NCI-H146 treated with DMSO at 0.1 percent for 48 hours (cell line): ENCODE measurements at regions not wholly inside any gene's neighbourhood (a gene's known extent, or its start where the extent isn't known, plus 50 kb on each side); places are given as distances from the start of the nearest gene placed in this dataset.

Source experiments
- DNase-seq: peaks from one replicate; lab custom pipeline; 2025; ENCODE audit not compliant: unreplicated experiment; lab: John Stamatoyannopoulos, UW

DNA sequence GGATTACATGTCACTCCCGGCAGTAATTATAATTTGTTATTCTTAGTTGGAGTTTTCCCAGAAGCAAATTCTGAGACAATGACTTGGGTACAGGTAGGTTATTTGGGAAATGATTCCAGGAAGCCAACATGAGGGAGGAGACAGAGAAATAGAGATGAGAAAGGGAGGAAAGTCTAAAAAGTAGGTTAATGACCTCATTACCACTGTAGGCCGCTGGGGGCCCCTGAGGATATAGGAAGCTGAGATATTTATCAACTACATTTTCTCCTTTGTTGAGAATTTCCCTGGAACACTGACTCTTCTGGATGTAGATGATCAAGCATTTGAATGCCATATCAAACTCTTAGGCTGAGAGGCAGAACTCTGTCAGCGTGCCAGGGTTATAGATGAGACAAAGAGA is 284.3 kb downstream of the ICOS start:
- no peak for DNase-seq

DNA sequence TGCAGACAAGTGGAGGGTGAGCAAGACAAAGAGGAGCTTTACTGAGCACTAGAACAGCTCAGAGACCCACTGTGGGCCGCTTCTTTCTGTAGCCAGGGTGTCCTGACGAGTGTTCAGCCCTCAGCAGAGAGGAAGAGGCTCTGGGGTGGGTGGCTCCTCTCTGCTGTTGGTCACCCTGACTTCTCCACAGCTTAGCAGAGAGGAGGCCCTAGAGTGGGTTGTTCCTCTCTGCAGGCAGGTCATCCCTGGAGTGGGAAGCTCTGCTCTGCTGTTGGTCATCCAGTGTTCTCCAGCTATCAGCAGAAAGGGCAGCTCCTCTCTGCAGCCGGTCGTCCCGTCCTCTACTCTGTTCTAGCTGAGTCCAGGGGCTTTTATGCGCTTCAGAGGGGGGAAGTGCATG is 286.5 kb downstream of the ICOS start:
- no peak for DNase-seq

DNA sequence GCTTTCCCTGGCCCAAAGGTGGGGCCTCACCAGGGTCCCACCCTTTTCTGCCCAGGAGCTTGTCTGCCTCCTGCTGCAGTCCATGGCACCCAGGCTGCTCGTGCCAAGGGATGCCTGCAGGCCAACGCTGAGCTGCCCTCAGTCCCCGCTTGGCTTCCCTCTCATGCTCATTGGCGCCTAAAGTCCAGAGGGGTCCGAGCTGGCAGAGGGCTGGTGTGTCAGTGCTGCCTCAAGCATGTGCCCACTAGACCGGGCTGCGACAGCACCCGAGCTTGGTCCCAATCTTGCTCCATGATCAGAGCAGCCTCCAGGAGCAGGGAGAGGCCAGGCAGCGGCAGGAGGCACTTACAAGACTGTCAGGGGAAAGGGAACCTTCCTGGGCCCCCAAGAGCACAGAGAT is 287.0 kb downstream of the ICOS start:
- no peak for DNase-seq

DNA sequence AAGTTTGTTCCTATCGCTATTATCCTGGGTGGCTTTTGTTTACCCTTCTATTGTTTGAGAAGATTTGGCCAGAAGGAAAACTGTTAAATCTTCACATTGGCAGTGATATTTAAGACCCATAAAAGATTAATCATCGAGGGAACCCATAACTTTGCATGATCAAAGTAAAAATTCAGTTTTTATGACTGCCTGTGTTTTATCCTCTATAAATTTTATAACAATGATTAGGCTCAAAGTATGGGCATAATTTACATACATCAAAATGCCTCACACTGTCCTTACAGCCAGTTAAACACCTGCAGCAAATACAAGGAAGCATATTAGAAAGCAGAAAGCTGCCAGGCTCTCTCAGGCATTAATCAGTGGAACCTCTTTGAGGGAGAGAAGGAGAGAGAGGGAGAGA is 289.1 kb downstream of the ICOS start:
- DNase-seq, result no peak

DNA sequence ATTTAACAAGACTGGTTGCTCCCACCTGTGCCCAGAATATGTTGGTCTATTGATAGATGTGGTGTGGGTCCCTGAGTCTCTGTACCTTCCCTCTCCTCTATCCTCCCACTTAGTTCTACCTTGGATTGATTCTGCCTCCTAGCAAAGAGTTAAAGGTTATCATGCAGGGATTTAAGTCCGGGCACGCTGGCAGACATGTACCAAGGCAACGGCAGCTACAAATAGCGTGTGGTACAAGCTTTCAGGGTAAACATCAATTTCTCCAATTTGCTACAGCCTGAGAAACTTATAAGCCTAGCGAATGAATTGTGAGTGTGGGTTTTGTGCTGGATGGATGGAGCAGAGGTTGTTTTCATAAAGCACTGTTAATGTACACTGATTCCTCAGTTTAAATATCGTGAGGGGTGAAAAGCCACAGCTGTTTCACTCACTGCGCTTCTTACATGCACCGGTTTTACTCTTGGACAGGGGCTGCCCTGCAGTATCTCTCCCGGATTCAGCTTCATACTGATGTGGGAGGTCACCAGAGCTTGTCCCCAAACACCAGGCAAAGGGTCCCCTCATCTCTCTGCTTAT is 289.8 kb downstream of the ICOS start:
- DNase-seq, result no peak

DNA sequence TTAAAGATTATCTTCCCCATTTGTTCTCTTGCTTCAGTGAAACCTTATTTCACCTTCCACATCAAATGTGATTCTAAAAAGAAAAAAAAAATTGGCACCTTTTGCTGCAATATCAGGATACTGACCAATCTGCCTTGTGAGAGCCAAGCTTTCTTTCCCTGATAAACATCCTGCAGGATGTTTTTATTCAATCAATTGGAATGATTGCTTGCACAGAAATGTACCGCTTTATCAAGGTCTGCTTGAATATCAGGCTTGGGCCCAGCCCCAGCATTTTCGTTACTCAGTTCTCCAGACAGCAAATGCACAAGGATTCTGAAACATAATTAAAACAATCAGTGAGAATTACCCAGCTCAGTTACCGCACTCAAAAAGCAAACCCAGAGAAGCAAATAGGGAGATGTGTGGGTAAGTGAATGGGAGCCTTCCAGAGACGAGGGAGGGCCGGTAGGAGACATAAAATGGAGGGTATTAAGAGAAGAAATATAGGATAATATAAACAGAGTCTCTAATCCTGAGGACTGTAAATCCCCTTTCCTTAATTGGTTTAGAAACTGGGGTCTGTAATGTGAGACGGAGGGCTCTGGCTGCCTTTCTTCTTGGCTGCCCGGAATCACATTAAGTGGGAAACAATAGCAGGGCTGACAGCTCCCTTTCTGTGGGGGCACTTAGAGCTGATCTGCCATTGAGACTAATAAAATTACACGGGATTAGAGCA is 291.8 kb downstream of the ICOS start:
- DNase-seq, result peak; percentile 41

DNA sequence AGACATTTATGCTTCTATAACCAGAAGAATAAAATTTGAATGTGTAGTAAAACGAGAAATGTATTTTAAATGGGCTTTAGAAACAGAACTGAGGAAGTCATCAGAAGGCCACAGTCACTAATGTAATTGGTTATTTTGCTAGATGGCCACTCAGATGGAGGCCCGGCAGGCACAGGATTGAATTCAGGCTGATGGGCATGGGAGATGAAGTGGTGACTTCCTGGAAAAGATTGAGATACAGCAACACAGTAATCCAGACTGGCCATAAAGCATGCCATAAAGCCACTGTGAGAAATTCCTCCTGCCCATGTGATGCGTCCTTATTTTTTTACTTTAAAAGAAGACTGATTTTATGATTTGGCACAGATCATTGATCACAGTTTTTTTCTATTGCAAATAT is 297.7 kb downstream of the ICOS start:
- DNase-seq, result no peak

DNA sequence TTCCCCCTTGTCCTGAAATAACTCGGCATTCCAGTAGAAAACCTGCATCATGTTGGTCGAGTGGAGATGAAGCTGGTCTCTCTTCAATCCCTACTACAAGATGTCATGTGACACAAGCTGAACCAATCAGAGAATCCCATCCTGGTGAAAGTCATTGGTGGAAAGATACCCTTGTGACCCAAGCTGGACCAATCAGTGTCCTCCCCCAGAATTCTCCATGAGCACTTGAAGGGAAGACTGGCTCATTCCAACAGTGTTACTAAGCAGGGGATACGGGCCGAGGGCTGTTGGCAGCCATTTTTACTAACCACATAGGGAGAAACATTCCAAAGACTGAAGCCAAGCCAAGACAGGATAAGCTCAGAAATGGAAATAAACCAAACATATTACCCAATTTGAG is 298.3 kb downstream of the ICOS start:
- DNase-seq, result no peak

DNA sequence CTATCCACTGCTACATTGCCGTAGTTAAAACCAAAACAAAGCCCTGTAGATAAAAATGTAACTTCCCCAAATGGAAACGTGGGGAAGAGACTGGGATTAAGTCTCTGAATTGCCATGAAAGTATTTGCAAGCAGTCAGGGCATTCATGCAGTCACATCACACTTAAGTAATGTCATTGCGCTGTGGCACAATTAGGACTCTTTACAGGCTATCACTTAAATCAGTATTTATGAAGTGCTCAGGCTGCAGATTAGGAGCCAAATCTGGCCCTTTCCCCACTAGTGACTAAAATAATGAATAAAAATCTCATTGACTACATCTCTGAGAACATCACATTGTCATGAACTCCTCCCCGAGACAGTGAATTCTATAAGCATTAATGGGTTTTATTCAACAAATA is 300.9 kb downstream of the ICOS start:
- no peak for DNase-seq

DNA sequence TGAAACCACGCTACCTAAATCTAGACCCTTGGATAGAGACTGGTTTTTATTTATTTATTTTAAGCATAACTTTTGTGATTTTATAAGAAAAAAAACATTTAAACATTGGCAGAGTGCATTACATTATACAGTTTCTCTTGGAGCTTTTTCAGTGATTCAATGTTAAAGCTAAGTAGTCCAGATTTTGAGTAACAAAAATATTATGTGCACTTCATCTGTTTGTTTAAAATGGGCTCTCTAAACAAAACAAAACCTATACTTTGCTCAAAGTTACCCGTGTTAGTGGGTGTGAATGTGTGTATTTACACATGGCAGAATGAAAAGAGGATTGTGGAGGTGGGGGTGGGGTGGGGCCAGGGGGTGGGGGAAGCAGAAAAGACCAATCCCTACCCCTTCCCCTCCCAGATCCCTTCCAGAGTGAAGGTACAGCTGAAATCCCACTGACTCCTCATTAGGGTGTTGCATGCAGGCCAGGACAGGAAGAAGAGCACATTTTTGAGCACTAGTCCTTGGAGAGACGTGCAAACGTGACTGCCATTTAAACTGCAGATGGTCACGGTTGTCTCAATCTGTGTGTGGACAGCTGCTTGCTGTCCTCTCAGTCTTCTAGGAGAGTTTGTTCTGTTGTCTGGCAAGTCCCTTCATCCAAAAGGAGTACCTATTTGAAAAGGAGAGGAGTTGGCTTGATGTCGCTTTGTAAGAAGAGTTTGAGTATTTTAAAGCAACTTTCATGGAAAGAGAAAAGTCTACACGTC is 303.0 kb downstream of the ICOS start:
- DNase-seq, result no peak

DNA sequence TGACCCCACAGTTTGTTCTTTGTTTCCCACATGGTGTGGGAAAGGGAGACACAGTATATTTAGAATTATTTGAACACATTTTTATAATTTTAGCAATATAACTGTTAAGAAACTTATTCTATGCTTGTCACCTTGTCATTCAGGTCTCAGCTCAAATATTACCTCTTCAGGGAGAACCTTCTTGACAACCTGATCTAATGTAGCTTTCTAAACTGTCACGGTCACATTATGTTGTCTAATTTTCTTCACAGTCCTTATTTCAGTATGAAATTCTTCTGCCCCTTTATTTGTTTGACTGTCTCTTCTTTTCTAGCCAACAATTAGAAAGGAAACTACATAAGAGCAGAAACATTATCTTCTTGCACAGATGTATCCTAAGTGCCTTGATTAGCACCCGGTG is 304.3 kb upstream of the PARD3B start:
- no peak for DNase-seq

DNA sequence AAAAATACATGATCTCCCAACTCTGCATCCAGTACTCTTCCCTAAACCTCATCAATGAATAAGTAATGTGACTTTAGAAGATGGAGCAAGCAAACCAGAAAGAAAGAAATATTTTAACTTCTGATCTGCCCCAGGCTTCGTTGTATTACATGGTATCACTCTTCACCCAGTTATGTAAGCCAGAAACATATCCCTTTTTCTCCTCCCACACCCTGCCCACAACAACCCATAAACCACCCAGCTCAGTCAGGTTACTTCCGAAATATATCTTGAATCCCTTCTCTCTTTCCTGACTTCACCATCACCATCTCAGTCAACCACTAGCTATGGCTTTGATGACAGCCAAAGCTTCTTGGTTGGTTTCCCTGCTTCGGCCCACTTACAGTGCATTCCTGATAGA is 295.8 kb upstream of the PARD3B start:
- DNase-seq, result no peak

DNA sequence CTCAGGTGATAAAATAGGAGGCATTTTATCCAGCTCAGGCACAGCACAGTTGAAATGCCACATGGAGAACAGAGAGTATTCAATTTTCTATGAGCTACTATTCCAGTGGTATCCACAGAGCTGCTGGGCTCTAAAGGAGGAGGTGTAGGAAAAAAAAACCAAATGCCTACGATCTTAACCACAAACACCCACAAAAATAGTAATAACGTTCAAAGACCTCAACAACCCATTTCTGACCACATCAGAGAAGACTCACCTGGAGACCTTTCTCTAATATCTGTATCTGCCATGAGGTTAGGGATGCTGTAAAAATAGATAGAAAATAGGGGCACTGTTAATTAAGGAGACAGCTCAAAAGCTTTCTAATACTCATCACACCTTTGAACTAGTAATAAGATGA is 294.6 kb upstream of the PARD3B start:
- no peak for DNase-seq

DNA sequence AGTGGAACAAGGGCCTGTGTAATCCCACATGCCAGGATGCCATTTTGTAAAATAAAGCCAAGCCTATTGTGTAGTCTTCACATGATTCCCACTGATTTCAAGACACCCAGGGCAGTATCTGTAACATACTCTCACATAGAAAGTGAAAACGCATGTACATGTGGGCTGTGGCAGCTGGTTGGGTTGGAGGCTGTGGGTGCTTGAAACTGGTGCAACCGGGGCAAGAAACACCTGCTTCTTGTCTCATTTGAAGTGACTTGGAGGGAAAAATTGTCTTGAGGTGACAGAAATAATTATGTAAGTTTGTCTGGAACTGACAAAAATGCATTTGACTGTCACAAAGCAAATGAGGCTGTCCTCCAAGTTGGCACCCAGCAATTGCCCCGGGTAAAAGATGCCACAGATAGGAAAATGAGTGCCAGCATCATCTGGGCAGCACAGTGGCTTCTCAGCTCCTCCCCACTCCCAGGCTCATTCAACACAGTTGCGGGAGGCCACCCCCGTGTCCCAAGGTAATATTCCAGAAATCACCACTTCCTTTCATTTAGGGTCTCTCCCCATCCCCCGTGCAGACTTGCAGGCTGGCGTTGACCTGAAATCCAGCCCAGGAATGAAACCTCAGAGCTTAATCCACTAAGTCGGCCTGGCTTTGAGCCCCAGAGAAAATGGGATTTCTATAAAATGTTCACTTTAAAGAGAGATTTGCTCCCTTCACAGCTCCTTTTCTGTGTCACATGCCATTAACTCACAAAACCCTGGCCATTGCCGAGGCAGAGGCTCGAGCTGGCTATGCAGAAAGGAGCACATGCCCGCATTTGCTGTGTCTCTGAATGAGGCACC is 293.9 kb upstream of the PARD3B start:
- DNase-seq, result no peak

DNA sequence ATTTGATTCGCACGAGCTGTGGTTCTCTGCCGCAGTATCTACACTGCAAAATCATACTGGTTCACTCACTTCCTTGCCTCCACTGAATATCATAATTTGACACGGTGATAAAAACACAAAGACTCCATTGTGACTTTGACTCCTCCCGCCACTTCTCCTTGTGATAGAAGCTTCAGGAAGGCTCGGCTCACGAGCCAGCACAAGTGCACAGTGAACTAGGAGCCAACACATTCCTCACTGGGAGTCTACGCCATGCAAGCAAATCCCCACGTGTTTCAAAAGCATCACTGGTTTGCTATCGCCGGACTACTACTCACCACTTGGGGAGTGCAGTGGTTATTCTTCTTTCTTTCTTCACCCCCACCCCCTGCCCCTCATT is 293.3 kb upstream of the PARD3B start:
- DNase-seq, result no peak

DNA sequence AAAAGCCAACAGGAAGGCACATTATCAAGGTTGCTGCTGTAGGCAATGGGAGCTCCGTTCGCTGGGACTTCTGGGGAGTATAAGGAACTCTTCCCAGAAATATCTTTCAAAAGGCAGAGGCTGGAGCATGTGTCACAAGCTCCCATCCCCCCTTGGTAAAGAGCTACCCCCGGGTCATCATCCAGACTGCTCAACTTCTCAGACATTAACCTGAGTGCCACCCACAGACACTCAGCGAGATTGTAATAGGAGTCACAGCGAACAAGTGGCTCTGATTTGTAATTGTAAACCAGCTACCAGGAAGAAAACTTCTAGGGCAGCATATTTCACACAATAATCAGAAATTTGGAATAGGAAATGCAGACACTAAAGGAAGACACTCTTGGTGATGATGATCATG is 290.2 kb upstream of the PARD3B start:
- no peak for DNase-seq

DNA sequence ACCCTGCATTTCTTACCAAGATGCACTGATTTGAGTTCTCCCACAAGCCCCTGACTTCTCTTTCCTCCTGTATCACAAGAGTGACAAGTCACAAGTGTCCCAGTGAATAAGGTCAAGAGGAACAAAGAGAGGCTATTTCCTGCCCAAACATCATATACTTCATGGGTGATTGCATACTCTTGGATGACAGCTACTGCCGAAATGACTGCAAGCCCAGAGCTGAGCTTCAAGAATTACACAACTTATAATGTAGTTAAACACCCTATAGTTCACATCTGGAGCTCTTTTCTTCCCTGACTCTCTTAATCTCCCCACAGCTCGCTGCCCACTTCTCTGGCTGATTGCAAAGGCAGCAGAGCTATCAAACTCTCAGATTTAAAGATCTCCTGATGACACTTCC is 289.7 kb upstream of the PARD3B start:
- DNase-seq, result no peak

DNA sequence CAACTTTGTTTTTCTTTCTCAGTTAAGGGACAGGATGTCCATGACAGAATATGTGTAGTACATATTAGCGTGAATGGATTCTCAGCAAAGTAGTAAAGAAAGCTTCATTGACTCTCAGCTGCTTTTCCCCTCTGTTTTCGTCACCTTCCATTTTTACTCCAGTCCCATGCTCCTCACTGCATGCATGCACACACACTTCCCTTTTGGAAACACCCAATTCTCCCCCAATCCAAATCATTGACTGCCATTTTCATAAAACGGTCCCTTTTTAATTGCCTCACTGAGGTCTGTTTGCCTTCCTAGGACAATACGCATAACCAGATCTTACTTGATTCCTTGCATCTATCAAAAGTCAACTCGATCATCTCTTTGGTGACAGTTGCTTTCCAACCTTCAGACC is 287.5 kb upstream of the PARD3B start:
- DNase-seq, result no peak

DNA sequence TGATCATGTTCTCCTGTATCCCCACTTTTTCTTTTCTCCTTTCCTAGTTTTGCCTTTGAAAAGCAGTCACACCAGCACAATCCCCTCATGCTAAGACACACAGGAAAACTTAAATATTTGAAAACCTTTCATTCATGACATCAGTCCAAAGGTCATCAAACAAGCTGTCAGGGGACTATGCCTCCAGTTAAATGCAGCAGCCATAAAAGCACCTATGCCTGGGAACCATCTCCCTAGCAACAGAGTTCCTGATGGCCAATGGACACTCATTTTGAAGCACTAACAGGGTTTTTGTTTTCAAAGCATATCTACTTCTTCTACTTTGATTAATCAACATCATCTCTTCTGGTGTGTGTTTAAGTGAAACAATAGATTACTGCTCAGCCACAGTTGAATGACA is 286.4 kb upstream of the PARD3B start:
- peak; percentile 5 for DNase-seq

DNA sequence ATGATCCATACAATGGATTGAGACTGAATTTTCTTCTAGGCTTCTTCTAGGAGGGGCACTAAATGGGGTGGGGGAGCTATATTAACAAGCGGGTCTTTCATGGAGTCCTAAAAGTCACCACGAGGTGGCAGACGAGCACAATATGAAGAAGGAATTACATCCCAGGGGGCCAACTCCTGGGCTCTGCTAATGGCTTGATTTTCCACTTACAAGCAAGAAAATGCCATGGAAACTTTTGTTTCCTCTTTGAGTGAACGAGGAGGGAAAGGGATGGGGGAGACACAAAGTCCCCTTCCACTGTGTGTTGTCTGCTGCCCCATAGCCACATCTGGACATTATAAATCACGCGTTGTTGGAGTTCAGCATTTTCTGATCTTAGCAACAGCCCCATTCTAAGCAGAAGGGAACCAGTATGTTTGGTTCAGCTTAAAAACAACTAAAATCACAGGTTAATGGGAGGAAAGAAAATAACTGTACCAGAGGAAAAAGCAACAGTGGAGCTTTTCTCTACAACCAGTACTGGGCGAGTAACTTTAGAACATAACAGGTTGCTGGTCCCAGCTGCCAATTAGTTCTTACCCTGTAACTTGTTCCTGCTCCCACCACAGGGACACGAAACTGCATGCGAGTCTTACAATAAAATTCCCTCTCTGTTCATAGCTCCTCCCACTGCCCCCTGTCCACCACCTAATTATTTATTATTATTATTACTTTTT is 285.0 kb upstream of the PARD3B start:
- DNase-seq, result peak; percentile 51

DNA sequence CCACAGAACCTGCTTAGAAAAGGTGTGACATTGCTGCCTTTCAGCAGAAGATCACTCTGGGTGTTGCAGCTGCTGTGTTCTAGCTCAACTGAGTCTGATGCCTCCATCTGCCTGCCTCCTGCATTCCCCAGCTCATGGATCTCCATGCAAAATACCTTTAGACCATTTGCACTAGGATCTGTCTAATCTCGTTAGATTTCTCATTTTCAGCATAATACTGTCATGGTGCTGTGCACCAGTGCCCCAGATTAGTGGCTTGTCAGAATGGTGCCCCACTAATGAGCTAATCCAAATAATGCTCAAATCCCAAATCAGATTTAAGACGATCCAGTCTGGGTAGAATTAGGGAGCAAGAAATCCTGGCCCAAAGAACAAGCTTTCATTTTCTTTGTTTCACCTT is 284.4 kb upstream of the PARD3B start:
- no peak for DNase-seq
